Thyroid gland (tissue), 4 donors: ENCODE measurements at regions not wholly inside any gene's neighbourhood (a gene's known extent, or its start where the extent isn't known, plus 50 kb on each side); places are given as distances from the start of the nearest gene placed in this dataset.

Experiments used
- DNase-seq, 2 donors: peaks; one replicate each; pipeline ENCODE4 v3.0.0-alpha.2; 2019
- H3K27ac ChIP-seq, 3 donors: fragments of 200-600 bp; sonication (generic); 1 replicate in 2 of 3; 2 replicates in 1 of 3; pipeline ENCODE4 v1.5.1; 2016 to 2019; ENCODE audit warnings: mild to moderate bottlenecking in 1 of 3, moderate library complexity in 1 of 3
- H3K27me3 ChIP-seq: fragments of 200-600 bp; sonication (generic); one replicate; pipeline ENCODE4 v1.5.1; 2019
- H3K36me3 ChIP-seq, 2 donors: fragments of 200-600 bp; sonication (generic); one replicate each; pipeline ENCODE4 v1.5.1; 2016 to 2019
- H3K4me1 ChIP-seq, 2 donors: fragments of 200-600 bp; sonication (generic); one replicate each; pipeline ENCODE4 v1.5.1; 2017 to 2019
- H3K4me3 ChIP-seq, 3 donors: fragments of 200-600 bp; sonication (generic); replicated peaks in 1 of 3; 1 replicate in 2 of 3; 2 replicates in 1 of 3; pipeline ENCODE4 v1.5.1; 2016; ENCODE audit warnings: mild to moderate bottlenecking in 1 of 3
- H3K9me3 ChIP-seq: fragments of 200-600 bp; sonication (generic); one replicate; pipeline ENCODE4 v1.5.1; 2017
- CTCF ChIP-seq, 6 experiments: fragments of 200-600 bp in 3 of 6; fragments of 450-650 bp in 3 of 6; sonication (generic) in 3 of 6; IDR thresholded peaks; one replicate each; pipeline ENCODE4 v1.5.1; 2016 to 2019; ENCODE audit warnings: antibody characterized with exemption in 6 of 6, mild to moderate bottlenecking in 2 of 6, inconsistent platforms in 1 of 6, moderate library complexity in 1 of 6
- POLR2A ChIP-seq, 2 donors: fragments of 450-650 bp; IDR thresholded peaks; one replicate each; pipeline ENCODE4 v1.6.1; 2017; ENCODE audit warnings: antibody characterized with exemption in 2 of 2, mild to moderate bottlenecking in 2 of 2, moderate library complexity in 1 of 2
- WGBS, 2 donors: methylation state at CpG; one replicate each; pipeline ENCODE4 v1.1.5; 2017; 5-methylcytosine and 5-hydroxymethylcytosine counted together
- intact Hi-C: fragments of 100-400 bp; cut with DNase I; formaldehyde crosslinking; loops from one replicate; pipeline ENCODE4 v1.15.1; 2023

DNA sequence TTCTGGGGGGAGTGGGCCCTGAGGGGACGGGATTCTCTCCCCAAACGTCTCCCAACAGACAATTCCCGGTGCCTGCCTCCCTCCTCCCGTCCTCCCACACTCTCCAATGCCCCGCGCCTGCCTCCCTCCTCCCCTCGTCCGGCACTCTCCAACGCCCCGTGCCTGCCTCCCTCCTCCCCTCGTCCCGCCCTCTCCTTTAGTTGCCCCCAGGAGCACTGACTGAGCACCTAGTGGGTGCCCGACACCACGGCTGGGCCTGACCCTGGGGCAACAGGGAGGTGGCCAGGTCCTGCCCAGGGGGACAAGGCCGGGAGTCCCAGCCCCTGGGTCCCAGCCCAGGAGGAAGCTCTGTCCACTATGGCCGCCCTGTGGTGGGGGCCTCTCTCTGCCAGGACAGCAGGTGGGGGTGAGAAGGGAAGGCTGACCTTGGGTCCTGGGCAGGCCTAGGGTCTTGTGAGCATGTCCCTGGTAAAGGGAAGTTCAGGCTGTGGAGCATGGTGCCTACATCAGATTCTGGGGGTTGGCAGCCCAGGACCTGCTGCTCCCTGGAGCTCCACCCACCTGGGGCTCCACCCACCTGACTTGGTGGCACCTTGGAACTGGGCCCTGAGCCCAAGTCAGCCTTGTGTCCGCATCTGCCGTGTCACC lies 942.3 kb downstream of the BRD1 start:
- DNase-seq: no peak
- WGBS, 2 donors: 56 to 67% methylated on average over 17 of the region's 18 CpGs

GRCh38 chr22:48884786-48885185 lies 942.9 kb downstream of the BRD1 start:
- no peak for DNase-seq
- 78 to 90% methylated on average over 10 to 16 of the region's 16 CpGs for WGBS, 2 donors
- Histone ChIP-seq H3K4me3 (no peak overlapping the region), H3K9me3 (no peaks in the 10 kb centered on the region), H3K4me1 (no peaks in the 10 kb centered on the region), H3K27me3 (no peaks in the 10 kb centered on the region), H3K36me3 (no peaks in the 10 kb centered on the region), H3K27ac (no peak overlapping the region)
- TF ChIP-seq POLR2A (IDR thresholded peaks at IDR 0.05) (no peak), CTCF (IDR thresholded peaks at IDR 0.05) (no peak)
- intact Hi-C loops: no loop called here

More for the DNA sequence above, 942.3 kb downstream of the BRD1 start:
- TF ChIP-seq POLR2A (IDR thresholded peaks at IDR 0.05) (no peak), CTCF (IDR thresholded peaks at IDR 0.05) (no peak)
- Histone ChIP-seq H3K4me1 (no peaks in the 10 kb centered on the region), H3K27ac (no peak overlapping the region), H3K4me3 (no peak overlapping the region), H3K27me3 (no peaks in the 10 kb centered on the region), H3K36me3 (no peaks in the 10 kb centered on the region), H3K9me3 (no peaks in the 10 kb centered on the region)
- intact Hi-C loops: no loop called here

DNA sequence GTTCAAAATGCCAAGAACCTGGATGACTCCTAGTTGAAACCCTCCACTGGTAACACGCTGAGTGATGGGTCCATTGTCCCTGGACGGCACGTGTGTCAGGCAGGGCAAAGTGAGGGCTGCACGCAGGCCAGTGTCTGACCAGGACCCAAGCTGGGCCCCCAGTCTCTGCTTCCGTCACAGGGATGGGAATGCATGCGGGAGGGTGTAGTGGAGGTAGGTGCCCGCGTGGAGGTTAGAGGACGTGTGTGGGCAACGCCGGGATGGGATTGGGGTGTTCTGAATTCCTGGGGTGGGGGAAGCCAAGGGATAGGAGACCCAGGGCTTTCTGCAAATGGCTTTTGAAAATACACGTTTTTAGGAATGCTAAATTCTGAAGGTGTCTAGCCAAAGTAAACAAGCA lies 943.3 kb downstream of the BRD1 start:
- Histone ChIP-seq H3K36me3 (no peaks in the 10 kb centered on the region), H3K27ac (no peak overlapping the region), H3K4me1 (no peaks in the 10 kb centered on the region), H3K9me3 (no peaks in the 10 kb centered on the region), H3K4me3 (no peak overlapping the region), H3K27me3 (no peaks in the 10 kb centered on the region)
- intact Hi-C loops: no loop called here
- WGBS, 2 donors: 72 to 78% methylated on average over 12 of the region's 12 CpGs
- DNase-seq: no peak
- TF ChIP-seq POLR2A (IDR thresholded peaks at IDR 0.05): no peak
- TF ChIP-seq CTCF (IDR thresholded peaks at IDR 0.05): no peak

- no peak overlapping the region for H3K27ac ChIP-seq
- no peak for DNase-seq
Measured at GRCh38 chr22:48883211-48883960, 944.3 kb downstream of the BRD1 start.

More at GRCh38 chr22:48883211-48883960, 944.3 kb downstream of the BRD1 start:
- 79 to 87% methylated on average over 20 of the region's 20 CpGs for WGBS, 2 donors
- no peaks in the 10 kb centered on the region for H3K9me3 ChIP-seq
- intact Hi-C loops: no loop called here
- no peak overlapping the region for H3K4me3 ChIP-seq
- H3K4me1 ChIP-seq: no peaks in the 10 kb centered on the region
- no peaks in the 10 kb centered on the region for H3K27me3 ChIP-seq
- H3K36me3 ChIP-seq: no peaks in the 10 kb centered on the region
- TF ChIP-seq POLR2A (IDR thresholded peaks at IDR 0.05) (no peak), CTCF (IDR thresholded peaks at IDR 0.05) (no peak)
